NB4 (cell line): ENCODE measurements at regions not wholly inside any gene's neighbourhood (a gene's known extent, or its start where the extent isn't known, plus 50 kb on each side); places are given as distances from the start of the nearest gene placed in this dataset.

ENCODE experiments used
- MYC ChIP-seq: IDR thresholded peaks from 2 replicates; pipeline ENCODE4 v1.6.1; 2011; ENCODE audit warnings: low read depth, low read length
- POLR2A ChIP-seq: IDR thresholded peaks from 2 replicates; pipeline ENCODE4 v1.6.1; 2011; ENCODE audit warnings: mild to moderate bottlenecking; ENCODE audit not compliant: insufficient read length; ENCODE audit errors: extremely low read depth
- TF ChIP-seq, protein P1 (sequence below): IDR thresholded peaks from one replicate; pipeline ENCODE4 v1.5.1; 2012; ENCODE audit warnings: low read depth, low read length

DNA sequence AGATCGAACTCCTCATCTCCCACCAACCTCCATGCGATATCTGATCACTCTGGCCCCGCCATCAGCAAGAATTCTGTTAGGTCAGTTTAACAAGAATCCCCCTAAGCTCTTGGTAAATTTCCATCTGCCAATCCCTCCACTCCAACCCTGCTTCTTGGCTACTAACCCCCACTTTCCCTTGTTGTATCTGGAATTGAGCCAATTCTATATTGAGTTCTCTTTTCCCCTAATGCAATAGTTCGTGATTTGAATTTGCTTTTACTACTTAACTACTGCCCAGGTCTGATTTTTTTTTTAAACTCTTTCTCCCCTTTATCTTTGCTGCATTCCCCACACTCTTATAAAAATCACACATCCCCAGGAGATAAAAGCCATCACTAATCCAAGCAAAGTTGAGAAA, 159.3 kb upstream of the STK17B start:
- TF ChIP-seq, protein P1, sequence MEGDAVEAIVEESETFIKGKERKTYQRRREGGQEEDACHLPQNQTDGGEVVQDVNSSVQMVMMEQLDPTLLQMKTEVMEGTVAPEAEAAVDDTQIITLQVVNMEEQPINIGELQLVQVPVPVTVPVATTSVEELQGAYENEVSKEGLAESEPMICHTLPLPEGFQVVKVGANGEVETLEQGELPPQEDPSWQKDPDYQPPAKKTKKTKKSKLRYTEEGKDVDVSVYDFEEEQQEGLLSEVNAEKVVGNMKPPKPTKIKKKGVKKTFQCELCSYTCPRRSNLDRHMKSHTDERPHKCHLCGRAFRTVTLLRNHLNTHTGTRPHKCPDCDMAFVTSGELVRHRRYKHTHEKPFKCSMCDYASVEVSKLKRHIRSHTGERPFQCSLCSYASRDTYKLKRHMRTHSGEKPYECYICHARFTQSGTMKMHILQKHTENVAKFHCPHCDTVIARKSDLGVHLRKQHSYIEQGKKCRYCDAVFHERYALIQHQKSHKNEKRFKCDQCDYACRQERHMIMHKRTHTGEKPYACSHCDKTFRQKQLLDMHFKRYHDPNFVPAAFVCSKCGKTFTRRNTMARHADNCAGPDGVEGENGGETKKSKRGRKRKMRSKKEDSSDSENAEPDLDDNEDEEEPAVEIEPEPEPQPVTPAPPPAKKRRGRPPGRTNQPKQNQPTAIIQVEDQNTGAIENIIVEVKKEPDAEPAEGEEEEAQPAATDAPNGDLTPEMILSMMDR: no peak
- TF ChIP-seq MYC (no peak), POLR2A (no peak)
